GM18502 (cell line): ENCODE measurements at regions not wholly inside any gene's neighbourhood (a gene's known extent, or its start where the extent isn't known, plus 50 kb on each side); places are given as distances from the start of the nearest gene placed in this dataset.
"Not testable (repeated sequence)": the region's sequence is repeated elsewhere in the genome, so short reads cannot be mapped to it uniquely, and the experiment has no call there.

ENCODE experiments used
- ATAC-seq: cut with Tn5 transposase; IDR thresholded peaks from one replicate; pipeline ENCODE4 v1.9.1; 2021; ENCODE audit warnings: mild to moderate bottlenecking; ENCODE audit not compliant: unreplicated experiment, poor library complexity

- no peak for ATAC-seq
Observed at GRCh38 chr18:11391661-11392060, 217.7 kb upstream of the SLC35G4 start.

- ATAC-seq = no peak
Observed at GRCh38 chr18:11388755-11389680, 220.4 kb upstream of the SLC35G4 start.

DNA sequence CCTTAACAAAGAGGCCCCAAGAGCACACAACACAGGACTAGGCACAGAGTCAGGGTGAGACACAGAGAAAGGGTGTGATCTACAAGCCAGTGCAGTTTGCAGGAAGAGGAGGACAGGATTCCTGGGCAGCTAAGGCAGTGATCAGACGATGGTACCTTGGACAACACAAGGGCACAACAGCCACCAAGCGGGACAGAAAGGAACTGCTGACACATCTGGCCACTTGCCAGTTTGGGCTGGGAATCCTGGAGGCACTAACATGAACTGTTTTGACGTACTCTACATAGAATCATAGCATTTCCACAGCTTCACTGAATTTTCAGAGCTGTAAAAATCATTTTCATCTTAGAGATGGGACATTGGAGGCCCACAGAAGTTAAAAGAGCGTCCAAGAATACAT lies 221.5 kb upstream of the SLC35G4 start:
- ATAC-seq = no peak

DNA sequence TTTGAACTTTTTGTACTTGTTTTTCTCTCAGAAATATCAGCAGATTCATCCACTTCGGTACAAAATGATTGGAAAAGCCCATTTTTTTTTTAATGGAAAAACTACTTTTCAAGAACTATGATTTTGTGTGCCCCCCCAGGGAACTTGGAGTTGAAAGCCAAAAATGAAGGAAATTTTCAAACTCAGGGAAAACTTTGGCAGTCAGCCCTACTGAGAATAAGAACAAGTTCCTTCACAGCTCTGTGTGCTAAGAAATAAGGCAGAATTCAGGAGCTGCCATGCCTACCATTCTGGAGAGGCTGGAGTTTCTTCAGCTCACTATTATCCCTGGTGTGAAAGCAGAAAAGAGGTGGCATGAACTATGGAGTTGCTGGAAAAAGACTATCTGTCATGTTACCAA lies 226.0 kb upstream of the SLC35G4 start:
- ATAC-seq = no peak

- no peak for ATAC-seq
Observed at GRCh38 chr18:11380968-11381367, 228.4 kb upstream of the SLC35G4 start.

GRCh38 chr18:11379660-11380059 lies 229.7 kb upstream of the SLC35G4 start:
- ATAC-seq = no peak

DNA sequence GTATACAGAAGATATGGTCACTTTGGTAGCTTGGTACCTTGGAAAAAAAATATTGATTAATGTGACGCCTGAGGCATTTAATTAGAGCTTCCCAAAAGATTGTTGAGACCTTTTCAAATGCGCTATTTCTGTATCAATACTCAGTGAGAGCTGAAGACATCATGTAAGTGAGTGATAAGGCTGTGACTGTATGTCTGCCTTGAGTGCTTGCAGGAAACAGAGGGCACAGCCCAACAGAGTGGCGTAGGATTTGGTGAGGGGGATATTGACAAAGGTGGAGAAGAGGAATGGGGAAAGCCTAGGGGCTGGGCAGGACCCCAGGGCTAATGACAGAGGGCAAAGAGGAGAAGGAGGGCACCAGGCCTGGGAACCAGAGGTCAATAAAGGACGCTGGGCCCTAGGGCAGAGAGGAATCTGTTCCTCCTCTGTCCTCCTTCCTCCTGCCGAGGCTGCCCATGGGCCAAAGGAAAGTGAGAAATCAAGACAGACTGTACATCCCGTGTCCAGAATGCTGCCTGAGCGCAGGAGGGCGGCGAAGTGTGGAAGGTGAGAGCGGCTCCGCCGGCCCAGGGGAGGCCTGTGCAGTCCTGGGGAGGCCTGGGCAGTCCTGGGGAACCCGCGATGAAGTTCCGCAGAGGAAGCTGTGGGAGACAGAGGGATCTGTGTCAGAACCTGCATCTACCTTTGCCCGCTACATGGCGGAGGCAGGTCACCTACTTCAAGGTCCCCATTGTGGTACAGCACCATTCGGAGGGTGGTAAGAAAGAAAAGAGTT lies 228.6 kb upstream of the PIEZO2 start:
- no peak for ATAC-seq

- ATAC-seq = no peak
Observed at GRCh38 chr18:11372163-11372562, 222.8 kb upstream of the PIEZO2 start.

DNA sequence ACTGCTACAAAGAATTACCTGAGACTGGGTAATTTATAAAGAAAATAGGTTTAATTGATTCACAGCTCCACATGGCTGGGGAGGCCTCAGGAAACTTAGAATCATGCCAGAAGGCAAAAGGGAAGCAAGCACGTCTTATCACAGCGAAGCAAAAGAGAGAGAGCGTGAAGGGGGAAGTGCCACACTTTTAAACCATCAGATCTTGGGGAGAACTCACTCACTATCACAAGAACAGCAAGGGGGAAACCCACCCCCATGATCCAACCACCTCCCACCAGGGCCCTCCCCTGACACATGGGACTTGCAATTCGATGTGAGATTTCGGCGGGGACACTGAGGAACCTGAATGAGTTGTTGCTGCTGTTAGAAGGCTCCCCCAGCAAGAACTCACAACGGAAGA lies 220.2 kb upstream of the PIEZO2 start:
- ATAC-seq = no peak

GRCh38 chr18:11368020-11368419 lies 218.7 kb upstream of the PIEZO2 start:
- no peak for ATAC-seq

DNA sequence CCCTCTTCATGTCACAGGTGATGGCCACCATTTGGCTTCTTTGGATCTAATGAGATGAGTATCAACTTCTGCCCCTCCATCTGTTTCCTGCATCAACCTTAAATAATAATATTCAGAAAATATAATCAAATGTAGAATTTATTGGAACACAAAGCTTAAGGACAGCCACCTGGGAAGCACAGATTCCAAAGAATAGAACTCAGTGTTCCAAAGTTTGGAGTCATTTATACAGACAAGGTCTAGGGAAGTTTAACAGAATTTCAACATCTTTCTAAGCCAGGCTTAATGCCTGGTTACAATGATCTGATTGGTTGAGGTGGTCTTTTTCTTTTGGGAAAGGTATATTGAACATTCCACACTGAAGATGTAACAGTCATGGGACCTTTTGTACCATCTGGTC lies 218.0 kb upstream of the PIEZO2 start:
- ATAC-seq = no peak

GRCh38 chr18:11366410-11366809 lies 217.0 kb upstream of the PIEZO2 start:
- no peak for ATAC-seq

GRCh38 chr18:11362856-11363255 lies 213.5 kb upstream of the PIEZO2 start:
- ATAC-seq = no peak

- not testable (repeated sequence) for ATAC-seq
Observed at GRCh38 chr18:11361862-11362261, 212.5 kb upstream of the PIEZO2 start.

DNA sequence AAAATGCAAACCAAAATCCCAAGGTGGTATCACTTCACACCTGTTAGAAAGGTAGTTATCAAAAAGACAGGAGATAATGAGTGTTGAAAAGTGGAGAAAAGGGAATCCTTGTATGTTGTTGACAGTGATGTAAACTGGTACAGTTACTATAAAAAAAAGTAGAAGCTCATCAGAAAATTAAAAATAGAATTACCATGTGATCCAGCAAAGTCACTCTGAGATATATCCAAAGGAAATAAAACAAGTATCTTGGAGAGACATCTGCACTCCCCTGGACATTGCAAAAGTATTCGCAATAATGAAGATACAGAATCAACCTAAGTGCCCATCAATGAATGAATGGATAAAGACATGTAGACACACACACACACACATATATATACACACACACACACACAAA lies 208.3 kb upstream of the PIEZO2 start:
- ATAC-seq = no peak

DNA sequence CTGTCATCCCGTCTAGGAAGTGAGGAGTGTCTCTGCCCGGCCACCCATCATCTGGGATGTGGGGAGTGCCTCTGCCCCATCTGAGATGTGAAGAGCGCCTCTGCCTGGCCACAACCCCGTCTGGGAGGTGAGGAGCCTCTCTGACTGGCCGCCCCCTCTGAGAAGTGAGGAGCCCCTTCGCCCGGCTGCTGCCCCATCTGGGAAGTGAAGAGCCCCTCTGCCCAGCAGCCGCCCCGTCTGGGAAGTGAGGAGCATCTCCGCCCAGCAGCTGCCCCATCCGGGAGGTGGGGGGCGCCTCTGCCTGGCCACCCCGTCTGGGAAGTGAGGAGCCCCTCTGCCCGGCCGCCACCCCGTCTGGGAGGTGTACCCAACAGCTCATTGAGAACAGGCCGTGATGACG lies 195.2 kb upstream of the PIEZO2 start:
- ATAC-seq = not testable (repeated sequence)

DNA sequence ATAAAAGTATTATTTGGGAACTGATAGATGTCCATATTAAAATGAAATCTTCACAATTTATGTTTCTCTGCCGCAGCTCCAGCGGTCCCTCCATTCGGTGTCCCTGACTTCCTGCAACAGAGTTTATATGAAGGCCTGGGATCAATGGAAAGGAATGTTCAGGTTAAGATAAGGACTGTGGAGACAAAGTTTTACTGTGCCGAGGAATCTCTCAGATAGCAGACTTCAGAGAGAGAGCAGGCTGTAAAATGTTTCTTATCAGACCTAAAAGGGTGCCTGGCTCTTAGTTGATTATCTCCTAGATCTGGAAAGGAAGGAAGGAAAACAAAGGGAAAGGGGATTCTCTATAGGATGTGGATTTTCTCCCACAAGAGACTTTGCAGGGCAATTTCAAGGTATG lies 193.7 kb upstream of the PIEZO2 start:
- no peak for ATAC-seq

DNA sequence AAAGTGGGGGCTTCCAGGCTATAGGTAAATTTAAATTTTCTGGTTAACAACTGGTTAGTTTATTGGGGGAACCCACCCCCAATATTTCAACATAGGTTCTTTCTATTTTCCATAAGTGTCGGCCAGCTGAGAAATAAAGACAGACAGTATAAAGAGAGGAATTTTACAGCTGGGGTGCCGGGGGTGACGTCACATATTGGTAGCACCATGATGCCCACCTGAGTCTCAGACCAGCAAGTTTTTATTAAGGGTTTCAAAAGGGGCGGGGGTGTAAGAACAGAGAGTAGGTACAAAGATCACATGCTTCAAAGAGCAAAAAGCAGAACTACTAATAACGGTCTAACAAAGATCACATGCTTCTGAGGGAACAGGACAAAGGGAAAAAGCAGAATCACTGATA lies 192.7 kb upstream of the PIEZO2 start:
- ATAC-seq = not testable (repeated sequence)

DNA sequence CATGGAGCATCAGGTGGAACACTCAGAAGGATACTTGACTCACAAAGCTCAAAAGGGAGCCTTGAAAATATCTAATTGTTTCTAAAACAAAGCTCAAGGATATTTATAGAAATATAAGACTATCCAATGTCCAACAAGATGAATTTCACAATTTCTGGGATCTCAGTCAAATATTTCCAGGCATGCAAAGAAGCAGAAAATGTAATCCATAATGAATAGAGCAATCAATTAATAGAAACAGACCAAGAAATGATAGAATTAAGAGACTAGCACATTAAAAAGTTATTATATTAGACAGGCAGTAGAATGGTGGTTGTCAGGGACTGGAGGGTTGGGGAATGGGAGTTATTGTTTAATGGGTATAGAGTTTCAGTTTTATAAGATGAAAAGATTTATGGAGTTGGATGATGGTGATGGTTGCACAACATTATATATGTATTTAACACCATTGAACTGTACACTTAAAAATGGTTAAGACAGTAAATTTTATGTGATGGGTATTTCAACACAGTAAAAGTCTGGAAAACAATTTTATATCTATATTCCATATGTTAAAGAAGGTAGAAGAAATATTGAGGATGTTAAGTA lies 189.9 kb upstream of the PIEZO2 start:
- no peak for ATAC-seq

DNA sequence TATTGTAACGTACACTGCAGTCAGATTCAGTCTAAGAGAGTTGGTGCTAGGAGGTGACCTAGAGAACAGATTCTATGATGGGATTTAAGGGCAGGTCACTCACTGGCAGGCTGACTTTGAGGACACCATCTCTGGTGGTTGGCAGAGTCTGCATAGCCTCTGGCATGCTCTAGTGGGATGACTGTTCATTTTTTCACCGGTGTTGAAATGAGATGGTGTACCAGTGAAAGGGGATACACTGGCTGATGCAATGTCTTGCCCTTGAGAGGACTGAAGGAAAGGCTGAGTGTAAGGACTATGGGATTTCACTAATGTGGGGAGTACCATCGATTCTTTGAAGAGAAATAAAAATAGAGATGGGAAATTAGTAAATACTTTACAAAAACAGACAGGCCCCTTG lies 186.9 kb upstream of the PIEZO2 start:
- ATAC-seq = no peak

DNA sequence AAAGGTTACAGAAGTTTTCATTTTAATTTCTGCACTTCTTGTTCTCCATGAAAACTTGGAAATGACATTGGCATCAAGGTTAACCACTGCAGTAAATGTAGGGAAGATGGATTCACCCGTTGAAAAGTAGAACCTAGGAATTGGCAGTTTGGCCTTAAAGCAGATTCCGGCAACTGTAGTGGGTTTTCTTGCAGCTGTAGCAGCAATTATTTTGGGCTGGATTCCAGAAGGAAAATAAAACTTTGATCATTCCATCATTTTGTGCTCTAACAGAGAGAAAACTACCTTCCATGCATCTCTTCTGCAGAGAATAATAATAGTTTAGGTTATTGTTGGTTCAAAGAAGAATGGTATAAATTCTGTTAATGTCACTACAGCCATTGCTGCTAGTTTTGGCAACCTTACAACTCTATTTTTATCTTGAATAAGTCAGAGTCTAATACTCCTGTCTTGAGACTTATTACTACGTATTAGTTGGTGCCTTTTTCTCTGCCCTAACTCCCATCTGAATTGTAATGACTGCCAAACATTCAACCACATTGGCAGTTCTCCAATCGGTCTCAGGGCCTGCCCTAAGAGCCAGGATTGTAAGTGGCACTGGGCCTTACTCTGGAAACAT lies 178.1 kb upstream of the PIEZO2 start:
- no peak for ATAC-seq
